NCI-H82 treated with DMSO at 0.1 percent for 48 hours (cell line): ENCODE measurements at regions not wholly inside any gene's neighbourhood (a gene's known extent, or its start where the extent isn't known, plus 50 kb on each side); places are given as distances from the start of the nearest gene placed in this dataset.

Experiments used
- DNase-seq: peaks from one replicate; lab custom pipeline; 2025; ENCODE audit not compliant: unreplicated experiment; lab: John Stamatoyannopoulos, UW

DNA sequence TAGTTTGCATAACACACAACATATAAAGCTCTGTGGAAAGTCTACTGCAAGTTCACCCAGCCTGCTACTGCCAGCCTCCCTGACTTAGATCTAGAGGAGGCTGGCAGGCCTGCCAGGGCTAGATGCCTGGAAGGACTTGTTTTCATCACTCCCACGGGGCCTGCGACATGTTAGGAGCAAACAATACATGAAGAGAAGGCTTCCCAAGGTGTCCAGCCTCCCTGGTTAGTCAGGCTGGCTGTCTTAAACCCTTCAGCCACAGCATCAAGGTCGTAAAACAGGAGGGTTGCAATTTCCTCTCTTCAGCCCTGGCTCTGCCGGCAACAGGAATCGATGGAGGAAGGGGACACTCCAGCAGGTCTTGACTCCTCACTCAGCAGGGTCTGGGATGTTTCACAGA is 104.5 kb downstream of the NGF start:
- DNase-seq: no peak

DNA sequence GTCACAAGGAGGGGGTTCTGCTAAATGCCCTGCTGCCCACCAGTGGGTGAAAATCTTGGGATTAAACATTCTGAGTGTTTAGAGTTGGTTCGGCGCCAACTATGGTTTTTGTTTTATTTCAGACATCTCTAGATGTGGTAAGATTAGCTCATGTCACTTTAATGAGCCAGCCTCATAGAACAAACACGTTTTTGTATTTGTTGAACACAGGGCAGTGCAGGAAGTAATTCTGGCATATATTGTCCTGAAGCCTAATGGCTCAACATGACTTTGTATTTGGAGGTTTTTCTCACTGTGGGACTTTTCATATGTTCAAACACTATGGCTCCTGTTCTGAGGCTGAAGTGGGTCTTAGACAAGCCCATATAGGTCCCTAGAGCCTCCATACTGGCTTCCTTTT is 107.8 kb downstream of the NGF start:
- DNase-seq: no peak

DNA sequence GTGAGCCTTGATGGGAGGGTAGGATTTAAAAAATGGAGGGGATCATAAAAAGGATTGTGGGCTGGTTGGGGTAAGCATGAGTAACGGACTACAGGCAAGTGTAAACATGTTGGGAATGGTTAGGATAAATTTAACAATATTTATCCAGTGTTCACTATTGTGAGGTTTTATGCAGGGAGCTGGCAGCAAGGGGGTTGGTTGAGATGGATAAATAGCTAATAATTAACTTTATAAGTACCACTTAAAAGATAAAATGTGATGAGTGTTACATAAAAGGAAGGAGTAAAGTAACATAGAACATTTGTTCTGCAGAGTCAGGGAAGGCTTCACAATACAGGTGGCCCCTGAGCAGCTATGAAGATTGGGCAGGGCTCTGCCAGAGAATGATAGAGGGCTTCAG is 109.0 kb downstream of the NGF start:
- DNase-seq: no peak

DNA sequence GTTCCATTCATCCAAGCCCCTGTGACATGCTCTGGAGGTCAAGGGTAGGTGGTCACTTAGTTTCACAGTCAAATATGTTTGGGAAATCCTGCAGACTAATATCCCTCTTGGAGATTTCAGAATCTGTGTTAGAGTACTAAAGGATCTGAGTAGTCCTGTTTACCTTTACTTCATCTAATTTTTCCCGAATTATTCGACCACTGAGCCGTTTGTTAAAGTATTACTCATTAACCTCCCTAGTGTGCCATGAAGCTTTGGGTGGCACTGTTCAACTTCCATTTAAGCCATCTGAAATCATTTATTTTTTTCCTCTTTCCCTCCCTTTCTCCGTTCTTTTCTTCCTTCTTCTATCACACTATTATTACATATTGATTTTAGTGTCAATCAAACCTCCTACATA is 109.9 kb downstream of the NGF start:
- DNase-seq: no peak

DNA sequence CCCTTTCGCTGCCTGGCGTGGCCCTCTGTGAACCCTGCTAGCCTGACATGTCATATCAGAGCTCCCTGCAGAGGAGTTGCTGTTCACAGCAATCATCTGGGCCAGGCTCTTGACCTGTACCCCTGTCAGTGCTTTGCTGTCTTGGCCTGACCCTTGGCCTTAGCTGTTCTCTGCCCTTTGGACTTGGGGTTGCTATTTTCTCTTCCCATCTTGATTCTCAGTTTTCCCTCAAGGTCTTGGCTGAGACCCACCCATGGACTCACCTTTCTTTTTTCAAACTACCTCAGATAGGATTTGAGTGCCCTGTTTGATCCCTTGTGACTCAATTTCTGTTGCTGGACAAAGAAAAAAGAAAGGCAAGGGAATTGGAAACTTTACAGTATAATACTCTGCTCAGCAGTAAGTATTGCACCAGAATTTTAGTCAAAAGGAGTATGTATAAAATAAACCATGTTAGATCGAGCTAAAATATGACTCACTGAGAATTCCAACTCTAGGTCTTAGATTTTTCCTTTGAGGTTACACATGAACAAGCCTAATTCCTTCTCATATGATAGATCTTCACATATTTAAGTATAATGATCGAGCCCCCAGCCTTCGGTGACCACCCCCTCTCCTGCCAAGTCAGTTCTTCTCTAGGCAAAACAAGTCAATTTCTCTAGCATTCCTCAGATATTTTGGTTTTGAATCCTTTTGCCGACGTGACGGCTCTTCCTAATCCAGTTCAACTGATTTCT is 110.5 kb downstream of the NGF start:
- no peak for DNase-seq

DNA sequence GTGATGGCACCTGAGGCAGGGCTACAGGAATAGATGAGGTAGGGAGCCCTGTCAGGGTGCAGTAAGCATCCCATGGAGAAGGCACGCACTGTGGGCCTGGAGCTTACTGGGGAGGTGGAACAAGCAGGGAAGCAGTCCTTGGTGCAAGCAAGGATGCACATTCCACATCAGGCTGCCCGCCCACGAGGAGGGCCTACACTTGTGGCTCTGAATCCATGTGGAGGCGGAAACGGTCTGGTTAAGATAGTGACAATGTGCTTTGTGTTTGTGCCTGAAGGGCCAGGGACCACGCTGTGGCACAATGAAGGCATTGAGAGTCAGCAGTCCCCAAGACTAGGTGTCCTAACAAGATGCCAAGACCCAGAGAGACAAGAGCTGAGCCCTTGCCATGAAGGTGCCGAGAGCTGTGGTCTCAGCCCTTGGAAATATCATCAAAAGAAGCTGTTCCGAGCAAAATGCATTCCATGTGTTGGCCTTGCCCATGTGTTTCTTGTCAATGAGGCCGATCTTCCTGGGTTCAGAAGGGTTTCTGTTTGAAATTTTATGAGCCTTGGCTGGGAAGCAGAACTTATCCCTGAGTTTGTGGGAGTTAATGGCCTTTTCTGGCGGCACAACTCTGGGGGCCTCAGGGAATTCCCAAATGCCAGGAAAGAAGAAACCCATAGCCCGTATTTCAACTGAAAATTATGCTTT is 111.9 kb downstream of the NGF start:
- DNase-seq: no peak

DNA sequence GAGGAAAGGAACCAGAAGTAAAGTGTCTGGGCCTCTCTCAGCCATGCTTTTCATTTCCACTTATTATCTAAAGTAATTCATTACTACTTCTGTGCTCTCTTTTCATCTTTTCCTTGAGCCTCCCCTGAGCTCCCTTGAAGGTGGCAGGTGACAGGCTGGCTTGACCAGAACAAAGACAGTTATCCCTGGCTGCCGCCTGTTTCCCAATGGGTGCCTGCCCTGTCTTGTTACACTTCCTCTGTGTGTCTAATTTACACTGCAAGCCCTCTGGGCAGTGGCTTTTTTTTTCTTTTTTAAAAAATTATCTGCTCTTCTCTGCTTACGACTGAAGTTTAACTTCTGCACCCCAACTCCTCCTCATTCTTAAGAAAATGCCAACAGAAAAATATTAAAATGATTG is 113.4 kb downstream of the NGF start:
- no peak for DNase-seq

DNA sequence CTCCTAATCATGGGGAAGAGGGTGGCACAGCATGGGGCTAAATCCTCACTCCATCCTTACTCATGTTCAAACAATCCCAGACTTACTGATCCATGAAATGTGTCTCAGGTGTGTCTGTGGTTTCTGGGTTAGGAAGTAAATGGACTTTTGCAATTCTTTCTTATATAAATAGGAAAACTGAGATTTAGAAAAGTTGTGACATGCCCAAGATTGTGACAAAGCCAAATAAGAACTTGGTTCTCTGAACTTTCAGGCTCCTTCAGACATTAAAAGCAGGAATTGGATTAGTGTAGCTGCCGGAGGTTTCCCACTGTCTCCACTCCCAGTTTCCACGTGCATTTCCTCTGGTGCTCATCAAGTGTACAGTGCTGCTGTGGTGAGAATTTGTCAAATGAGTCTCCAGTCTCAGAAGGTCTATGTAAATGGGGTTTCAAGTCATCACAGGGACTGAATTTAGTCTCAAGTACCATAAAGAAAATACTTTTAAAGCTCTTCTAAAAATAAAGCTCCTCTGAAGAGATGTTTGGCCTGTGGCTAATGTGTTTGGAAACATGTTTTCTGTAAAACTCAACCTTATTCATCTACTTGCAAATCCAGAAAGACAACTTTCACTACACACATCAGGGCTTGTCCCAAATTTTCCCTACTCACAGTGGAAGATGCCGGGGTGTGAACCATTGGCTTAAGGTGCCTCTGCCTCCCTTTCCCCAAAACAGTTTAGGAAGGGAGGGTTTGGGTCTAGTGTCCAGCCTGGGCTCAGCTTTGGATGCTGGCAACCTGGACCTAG is 115.2 kb downstream of the NGF start:
- DNase-seq: no peak

DNA sequence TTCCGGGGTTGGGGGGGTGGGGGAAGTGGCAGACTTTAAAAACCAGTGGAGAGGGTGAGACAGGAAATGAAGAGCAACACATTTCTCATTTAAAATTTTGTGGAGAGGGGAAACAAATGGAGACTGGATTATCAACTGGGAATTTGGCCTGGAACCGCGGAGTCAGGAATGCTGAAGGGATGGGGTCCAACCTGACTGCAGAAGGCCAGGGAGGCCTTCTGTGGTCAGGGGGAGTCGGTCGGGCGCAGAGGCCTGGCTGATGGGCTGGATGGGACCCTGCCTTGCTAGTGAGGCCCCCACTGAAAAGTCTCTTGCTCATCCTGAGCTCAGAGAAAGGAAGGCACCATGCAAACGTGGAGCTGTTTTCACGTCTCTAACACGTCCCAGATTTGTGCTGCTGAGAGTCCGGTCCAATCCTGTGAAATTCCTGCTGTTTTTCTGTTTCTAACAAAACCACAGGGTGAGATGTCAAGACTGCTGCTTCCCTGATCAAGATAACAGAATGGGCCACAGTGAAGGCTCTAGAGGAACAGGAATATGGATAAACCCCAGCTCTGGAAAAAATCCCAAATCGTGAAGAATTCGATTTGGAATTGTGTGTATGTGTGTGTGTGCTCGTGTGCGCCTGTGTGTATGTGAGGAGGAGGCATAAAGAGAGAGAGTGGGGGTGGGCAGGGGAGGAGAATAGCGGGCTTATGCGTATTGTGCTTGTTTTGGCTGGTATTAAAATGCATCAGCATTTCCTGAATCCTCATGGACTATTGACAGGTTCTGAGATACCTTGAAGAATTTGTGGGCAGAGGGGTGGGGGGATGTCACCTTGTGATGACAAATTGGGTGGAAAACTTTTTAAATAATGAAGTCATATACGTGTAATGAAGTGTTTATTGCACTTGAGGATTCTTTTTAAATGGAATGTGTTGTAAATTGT is 117.4 kb downstream of the NGF start:
- no peak for DNase-seq

DNA sequence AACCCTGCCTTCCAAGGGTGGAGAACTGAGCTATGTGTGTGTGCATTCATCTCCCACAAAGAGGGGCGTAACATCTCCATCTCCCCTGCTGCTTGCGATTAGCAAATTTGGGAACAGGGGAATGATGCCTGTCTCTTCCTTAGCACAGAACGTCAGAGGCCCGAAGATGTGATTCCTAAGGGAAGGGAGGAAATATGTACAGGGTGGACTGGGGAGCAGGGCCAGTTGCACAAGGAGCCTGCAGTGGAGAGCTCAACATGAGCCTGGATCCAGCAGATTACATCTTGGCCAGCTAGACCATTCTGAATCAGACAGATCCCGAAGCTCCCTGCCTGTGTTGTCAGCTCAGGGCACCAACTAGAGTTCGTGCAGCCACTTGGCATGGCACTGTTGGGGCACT is 118.1 kb downstream of the NGF start:
- no peak for DNase-seq

DNA sequence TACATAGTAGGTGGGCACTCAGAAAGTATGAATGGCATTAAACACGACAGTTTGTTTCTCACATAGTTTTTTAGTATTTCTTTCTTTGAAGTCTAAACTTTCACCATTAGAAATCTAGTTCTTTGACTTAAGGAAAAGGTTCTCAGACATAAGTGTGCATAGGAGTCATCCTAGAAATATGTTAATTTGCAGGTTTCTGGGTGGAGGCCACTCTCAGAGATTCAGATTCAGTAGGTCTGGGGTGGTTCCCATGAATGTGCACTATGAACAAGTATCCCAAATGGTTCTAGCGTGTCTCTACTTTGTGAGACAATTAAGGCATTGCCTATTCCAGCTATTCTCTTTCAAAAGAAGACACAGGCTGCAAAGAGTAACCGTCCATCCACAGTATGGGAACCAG is 119.3 kb downstream of the NGF start:
- no peak for DNase-seq

DNA sequence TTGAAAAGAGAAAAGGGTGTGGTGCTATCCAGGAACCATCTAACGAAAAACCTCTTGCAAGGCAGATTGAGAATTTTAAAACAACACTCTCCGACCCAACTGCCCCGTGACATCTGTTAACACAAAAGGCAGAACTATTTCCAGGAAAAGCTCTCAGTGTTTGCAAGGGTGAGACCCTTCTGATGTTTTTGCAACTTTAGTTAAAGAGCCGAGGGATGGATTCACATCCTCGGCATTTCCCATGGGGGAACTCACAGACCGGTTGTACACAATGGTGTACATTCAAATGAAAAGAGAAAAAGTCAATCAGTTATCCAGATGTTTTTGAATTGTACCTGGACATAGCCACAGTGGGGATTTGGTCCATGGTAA is 120.0 kb downstream of the NGF start:
- DNase-seq: no peak

DNA sequence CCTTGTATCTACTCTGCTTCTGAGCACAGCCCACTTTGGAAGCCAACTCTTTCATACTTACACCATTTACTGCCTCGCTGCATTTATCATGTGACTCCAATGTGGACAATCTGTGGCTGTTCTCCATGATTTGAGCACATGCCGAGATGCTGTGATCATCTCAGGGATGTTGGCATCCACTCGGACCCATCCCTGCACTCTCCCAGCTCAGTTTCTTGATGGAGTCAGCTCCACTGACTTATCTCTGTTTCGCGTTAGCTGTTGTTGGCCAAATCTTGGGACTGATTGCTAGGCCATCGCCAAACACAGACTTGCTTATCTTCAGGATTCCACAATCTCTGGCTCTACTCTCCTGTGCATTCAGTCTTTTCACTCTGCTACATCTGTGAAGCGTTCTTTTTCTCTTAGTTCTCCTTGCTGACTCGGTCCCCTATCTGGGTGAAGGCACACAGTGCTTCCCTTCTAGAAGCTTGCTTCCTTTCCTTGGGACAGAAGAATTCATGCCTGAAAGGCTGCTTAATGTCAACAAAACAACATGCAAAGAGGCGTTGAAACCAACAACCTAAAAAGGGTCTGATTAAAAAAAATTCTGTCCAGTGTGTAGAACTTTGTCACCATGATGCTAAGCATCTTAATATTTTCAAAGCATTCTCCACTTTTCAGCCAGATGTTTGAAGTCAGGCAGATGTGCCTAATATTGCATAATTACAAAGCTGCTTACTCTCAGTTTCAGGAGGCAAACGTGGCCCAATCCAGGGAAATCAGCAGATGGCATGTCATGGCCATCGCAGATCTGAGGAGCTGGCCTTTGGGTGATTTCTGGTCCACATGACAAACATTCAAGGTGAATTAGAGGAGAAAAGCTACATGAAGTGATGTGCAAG is 120.7 kb downstream of the NGF start:
- no peak for DNase-seq

DNA sequence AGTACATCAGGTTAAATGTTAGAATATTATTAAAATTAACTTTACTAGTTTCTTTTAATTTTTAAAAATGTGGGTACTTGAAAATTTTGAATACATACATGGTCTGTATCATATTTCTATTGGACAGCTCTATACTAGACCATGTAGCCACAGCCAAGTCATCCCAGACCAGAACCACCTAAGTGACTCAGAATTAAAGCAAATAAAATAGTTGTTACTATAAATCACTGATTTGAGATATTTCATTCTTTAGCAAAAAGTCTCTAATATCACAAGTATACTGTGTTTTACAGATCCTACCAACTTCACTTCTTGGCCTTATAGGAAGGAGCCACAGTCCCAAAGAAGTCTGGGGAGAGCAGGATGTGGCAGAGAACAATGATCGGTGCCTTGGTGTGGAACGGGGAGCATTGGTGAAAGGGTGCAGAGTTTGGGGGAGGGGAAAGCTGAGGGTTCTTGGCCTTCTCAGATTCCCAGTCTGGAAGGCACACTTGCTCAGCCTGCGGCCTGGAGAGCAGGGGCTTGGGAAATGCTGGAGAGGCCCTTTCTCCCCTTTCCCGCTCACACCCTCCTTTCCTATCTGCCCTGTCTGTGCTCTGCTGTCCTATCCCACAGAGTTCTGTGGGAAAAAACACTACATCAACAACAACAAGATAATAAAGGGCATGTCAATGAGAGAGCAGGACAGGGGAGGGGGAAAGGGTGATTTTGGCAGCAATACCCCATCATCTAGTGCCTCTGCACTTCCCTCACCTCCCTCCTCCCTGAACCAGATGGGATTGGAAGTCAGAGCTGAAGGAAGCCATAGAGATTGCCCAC is 122.1 kb downstream of the NGF start:
- DNase-seq: no peak

DNA sequence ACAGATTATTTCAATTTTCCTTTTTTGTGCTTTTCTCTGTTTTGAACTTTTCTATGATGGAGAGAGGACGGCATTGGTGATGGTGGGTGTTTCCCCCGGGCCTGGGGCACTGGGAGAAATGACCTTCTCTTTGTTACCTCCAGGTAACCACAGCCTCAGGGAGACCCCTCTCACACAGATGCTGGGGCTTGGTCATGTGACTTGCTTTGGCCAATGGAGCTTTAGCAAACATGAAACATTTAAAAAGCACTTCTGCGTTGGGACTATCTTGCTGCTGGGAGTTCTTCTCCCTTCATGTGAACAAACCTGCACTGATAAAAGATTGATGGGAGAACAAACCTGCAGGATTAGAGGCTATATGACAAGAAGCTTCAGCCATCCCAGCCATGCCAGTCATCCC is 122.9 kb downstream of the NGF start:
- no peak for DNase-seq

DNA sequence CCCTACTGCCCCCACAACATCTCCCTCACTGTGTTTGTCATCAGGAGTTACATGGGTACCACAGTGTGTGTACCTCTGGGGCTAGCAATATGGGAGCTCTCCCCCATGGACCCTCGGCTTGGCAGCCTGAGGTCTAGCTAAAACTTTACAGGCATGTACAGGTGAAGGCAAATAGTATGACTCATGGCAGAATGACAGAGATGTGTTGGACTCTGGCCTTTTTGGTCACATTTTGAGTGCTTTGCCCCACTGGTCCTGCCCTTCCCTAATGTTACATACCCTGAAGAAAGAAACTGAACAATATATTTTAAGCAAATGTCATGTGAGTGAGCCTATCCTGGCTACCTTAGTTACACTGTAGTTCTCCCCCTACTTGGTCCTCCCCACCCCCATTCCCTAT is 124.0 kb downstream of the NGF start:
- DNase-seq: no peak

DNA sequence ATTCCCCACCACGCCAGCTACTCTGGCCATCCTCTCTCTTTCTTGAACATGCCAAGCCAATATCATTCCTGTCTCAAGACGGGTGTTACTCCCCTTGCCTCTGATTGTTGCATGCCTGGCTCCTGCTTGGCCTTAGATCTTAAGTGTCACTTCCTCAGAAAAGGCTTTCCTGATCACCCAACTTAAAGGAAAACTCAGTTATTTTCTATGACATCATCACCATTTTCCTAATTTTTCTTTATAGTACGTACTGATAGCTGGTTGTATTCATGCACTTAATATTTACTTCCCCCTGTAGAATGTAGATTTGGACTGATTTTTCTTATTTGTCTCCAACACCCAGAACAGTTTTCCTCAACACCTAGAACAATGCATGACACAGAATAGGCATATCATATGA is 123.8 kb upstream of the TSPAN2 start:
- no peak for DNase-seq

DNA sequence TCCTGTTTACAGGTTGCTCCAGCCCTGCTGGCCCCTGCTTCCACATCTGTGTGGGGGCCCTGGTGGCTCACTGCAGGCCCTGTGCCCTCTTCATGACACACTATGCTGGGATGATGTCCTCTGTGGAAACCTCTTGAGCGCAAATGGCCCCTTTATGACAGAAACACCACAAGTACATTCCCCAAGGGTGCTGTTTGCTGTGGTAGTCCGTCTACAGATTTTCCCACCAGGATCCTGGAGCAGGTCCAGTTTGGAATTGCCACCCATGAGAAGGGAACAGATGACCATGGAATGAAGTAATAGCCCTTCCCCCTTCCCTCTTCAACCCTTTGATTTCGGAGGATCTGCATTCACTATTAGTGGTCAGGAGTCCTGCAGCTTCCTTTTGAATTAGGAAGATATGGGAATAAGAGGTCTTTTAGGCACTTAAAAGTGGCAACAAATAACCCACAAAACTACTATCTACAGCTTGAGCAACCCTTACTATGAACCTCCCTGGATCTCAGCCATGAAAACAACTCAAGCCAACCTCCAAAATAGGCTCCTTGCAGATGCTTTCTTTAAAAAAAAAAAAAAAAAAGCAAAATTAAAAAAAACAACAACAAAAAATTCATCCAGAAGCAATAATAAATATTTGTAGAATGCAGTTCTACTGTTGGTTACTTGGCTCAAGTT is 121.9 kb upstream of the TSPAN2 start:
- no peak for DNase-seq

DNA sequence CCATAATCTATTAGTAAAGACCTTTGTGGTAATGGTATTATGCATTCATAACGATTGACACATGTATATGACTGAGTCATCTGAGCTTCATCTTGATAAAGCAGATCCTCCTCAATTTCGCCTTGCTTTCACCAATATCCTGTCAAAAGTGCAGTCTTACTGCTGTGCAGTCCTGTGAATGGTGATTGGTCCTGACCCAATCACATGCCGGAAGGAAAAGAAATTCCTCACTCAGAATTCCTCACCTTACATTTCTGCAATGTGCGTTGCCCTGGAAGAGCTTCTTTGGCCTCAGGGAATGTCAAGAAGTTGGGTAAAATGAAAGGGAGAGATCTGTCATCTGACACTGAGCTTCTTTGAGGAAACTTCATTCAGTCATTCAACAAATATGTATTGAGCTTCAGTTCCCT is 121.0 kb upstream of the TSPAN2 start:
- DNase-seq: no peak
